ENCODE measurements at regions not wholly inside any gene's neighbourhood (a gene's known extent, or its start where the extent isn't known, plus 50 kb on each side); places are given as distances from the start of the nearest gene placed in this dataset.

DNA sequence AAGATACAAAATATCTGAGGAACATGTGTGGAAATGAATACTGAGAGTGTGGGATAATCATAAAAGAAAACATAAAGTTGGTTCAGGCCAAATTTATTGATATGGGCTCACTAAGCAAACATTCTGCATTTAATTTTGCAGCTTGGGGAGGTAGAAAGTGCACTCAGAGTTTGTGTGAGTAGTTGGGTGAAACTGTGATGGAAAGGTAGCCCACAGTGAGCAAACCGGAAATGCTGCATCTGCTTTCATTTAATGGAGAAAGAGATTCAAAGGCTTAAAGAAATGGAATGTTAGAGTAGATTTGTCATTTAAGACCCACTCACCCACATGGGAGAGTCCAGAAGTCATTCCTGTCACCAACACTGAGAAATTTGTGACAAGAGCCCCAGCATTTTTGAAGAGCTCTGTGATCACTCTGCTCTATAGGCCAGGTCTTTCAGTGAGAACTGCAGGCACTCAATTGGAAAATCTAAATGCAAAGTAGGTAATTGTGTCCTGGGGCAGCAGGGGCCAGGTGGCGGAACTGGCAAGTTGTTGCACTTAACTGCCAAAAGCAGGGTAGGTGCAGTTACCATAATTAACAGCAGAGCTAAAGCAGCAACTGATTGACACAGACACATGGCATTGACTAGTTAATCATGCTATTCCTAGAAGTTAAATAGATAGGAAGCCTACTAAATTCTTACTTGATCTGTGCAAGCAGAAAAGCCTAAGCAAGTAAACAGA is 1228.3 kb upstream of the PCDH20 start:
- peak; percentile 8 for DNase-seq (ENCODE audit: low spot score)

DNA sequence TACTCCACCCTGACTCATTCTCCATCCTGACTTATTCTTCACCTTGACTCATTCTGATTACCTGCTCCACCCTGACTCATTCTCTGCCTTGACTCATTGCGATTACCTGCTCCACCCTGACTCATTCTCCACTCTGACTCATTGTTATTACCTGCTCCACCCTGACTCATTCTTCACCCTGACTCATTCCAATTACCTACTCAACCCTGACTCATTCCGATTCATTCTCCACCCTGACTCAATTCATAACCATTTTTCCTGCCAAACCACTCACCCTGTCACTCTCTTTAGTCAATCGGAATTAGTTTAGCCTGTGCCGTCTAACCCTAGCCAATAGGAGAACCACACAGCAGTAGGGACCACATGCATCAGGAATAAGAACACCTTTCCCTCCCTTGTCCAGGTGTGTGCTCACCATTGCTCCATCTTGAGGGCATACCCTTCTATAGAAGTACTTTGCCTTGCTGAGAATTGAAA is 1227.4 kb upstream of the PCDH20 start:
- DNase-seq (ENCODE audit: low spot score), result no peak

DNA sequence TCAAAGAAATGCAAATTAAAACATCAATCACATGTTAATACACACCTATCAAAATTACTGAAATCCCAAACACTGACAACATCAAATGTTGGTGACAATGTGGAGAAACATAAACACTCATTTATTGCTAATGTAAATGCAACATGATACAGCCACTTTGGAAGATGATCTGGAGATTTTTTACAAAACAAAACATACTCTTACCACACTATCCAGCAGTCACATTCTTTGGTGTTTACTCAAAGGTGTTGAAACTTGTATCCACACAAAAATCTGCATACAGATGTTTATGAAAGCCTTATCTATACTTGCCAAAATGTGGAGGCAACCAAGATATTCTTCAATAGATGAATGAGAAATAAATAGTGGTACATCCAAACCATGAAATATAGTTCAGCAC is 1219.5 kb upstream of the PCDH20 start:
- DNase-seq (ENCODE audit: low spot score), result no peak

DNA sequence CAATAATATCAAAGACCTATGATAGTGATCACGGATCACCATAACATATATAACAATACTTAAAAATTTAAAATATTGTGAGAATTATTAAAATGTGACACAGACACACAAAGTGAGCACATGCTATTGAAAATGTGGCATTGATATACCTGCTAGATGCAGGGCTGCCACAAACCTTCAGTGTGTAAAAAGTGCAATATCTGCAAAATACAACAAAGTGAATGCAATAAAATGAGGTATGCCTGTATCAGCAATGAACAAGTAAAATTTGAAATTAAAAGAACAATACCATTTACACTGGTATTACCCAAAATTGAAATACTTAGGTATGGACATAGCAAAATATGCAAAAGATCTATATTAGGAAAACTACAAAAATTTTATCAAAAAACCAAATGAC is 1217.8 kb upstream of the PCDH20 start:
- no peak for DNase-seq (ENCODE audit: low spot score)

DNA sequence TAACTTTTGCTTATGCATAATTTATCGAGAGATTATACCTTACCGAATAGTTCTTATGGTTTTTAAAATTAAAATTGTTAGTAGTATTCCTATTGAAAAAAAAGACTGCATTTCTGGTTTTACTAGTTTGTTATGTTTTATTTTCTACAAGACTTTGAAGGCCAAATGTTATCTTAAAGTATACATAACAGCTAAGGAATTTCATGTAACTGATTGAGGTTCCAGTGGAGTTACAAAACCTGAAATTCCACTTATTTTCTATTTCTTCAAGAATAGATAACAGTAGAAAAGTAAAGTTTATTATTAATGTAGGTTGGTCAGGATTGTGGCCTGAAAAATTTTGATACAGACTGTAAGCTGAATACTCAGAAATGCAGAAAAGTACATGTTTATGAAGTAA is 1216.0 kb upstream of the PCDH20 start:
- no peak for DNase-seq (ENCODE audit: low spot score)

DNA sequence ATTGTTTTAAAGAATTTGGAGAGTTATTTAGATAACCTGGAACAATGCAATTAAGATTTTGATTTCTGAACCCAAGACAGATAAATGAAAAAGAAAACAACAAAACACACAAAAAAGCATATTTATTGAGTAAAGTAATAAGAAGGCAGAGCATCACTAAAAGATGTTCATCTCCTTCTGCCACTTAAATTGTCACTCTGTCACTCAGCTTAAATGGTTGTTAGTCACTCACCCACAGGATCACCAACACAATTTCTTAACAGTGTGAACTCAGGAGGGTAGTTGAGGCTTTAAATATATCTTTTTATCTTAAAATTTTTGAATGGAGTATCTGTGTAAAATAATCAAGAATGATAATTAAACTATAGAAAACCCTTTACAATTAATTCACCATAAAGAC is 1215.5 kb upstream of the PCDH20 start:
- no peak for DNase-seq (ENCODE audit: low spot score)

DNA sequence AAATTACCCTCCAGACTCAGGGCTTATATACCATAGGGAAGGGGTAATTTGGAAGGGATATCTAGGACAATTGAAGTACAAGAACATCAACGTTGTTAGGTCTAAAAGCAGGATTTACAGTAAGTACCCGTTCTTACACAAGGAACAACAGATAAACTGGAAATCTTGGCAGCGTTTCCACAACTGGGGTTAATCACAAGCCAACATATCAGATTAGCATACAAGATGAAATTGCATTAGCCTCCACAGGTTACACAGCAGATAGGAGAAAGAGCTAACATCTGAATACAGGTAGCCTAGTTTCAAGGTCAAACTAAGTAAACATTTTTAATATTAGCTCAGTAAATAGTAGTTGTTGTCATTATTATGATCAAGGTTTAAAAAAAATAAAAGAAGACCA is 1214.0 kb upstream of the PCDH20 start:
- DNase-seq (ENCODE audit: low spot score), result no peak

DNA sequence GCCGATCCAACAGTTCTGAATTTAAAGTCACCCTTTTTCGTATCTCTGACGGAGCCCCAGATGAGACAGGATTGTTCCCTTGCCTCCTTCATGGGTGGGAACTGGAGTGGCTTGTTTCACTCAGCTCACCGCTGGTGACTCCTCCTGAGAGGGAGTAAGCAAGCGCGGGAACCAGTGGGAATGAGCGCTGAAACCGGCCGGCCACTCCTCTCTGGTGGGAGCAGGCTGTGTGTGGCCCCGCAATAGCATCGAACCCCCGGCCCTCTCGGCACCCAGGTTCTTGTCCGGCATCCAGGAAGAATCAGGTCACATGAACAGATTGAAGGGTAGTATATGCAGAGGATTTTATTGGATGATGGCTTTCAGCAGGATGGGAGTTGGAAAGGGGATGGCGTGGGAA is 1211.6 kb upstream of the PCDH20 start:
- DNase-seq (ENCODE audit: low spot score), result no peak

DNA sequence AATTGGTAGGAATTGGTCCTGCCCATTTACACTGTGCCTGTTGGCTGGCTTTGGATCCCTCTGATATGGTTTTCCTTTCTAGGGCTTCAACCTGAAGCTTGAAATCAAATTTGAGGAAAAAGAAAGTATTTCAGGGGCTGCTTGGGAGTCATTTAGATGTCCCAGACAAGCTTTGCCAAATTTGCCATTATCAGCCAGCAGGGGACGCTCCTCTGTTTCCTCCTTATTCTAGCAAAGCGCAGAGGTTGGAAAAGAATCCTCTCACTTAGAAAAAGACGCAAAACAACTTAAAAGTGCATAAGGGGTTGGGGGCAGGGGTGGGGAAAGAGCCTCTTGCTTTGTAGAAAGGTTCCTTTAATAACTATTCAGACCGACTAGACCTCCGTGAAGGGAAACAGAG is 1211.1 kb upstream of the PCDH20 start:
- peak; percentile 6 for DNase-seq (ENCODE audit: low spot score)

DNA sequence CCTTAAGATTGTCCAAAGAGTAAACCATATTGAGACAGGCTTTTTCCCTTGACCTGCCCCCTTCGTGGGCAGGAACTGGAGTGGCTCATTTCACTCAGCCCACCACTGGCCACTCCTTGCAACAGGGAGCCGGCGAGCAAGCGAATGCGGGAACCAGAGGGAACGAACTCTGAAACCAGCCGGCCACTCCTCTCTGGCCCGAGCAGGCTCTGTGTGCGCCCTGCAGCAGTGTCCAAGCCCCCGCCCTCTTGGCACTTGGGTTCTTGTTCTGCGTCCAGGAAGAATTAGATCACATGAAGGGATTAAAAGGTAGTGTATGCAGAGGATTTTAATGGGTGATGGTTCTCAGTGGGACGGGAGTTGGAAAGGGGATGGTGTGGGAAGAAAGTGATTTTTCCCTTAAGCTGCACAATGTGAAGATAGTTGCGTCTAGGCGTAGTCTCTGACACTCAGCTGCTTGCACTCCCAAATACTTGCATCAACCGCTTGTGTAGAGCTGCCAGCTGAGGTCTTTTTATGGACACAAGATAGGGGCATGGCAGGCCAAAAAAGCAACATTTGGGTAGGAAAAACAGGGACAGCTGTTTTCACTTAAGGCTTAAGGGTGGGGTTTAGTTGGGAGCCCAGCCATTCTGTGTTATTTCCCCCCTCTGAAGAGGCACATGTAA is 1209.7 kb upstream of the PCDH20 start:
- no peak for DNase-seq (ENCODE audit: low spot score)

DNA sequence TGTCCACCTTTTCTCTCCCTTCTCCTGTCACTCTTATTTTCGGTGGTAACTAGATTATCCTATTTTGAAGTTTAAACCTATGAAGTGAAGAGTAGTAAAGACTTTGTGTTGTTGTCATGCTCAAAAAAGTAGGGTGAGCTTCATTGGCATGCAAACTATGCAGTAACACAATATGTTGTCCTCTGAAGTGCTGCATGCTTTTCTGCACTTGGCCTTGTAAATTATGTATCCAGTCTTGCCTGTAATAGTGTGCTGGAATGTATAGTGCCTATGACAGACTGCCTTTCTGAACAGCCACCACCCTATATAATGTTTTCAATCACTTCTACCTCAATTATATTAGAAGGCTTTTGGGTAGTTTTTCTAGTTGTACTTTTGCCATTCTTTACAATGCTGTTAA is 1198.2 kb upstream of the PCDH20 start:
- no peak for DNase-seq (ENCODE audit: low spot score)

DNA sequence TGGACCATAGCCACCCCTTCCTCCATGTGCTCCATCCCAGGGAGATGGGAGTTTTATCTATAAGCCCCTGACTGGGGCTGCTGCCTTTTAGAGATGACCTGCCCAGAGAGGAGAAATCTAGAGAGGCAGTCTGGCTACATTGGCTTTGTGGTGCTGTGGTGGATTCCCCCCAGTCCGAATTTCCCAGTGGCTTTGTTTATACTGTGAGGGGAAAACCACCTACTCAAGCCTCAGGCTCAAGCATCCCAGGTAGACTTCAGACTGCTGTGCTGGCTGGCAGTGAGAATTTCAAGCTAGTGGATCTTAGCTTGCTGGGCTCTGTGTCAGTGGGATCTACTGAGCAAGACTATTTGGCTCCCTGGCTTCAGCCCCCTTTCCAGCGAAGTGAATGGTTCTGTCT is 1195.7 kb upstream of the PCDH20 start:
- DNase-seq (ENCODE audit: low spot score), result no peak

DNA sequence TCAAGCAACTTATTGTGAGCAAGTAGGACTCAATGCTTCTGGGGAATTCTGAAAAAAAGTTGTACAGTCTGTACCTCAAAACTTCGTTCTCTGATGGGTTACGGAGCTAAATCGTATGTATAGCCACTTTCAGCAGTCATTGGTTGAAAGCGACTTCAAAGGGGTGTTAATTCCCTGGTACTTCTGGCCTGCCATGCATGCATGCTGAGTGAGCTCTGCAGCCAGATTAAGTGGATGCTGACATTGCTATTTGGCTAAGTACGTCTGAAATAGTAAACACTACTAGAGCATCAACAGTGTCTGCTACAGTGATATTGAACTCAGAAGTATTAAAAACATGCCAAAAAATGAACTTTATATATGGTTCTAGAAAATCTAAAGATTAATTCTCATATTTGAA is 1183.1 kb upstream of the PCDH20 start:
- DNase-seq (ENCODE audit: low spot score), result no peak

DNA sequence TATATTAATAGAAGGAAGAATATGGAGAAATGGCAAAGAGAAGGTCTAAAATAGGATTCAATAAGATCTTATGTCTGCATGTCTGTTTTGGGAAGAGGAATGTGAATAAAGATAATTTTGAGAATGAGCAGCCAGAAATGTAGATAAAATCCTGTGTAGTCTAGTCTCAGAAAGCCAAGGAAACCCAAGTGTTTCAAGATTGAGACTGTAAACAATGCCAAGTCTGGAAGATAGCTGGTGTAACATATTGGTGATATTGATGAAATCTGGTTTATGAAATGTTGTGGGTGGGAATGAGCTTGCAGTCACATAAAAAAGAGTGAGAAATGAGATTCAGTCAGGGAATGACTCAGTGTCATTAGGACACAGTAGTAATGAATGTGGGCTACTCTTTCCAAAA is 1180.3 kb upstream of the PCDH20 start:
- DNase-seq (ENCODE audit: low spot score), result no peak

DNA sequence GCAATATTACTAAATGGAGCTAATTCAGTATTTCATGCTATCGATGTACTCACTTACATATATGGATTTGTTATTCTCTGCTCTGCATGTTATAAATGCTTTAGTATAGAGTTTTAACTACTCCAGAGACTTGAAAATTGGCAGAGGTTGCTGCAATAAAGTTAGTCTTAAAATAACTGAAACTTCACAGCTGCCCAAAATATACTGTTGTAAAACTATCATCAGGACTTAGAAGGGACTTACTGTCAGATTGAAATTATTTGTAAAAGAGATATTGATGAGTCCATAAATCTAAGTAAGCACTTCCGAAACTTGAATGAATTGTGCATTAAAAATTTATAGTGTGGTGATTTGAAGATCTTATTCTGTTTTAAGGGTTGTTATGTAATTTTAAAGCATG is 1178.2 kb upstream of the PCDH20 start:
- DNase-seq (ENCODE audit: low spot score), result no peak

DNA sequence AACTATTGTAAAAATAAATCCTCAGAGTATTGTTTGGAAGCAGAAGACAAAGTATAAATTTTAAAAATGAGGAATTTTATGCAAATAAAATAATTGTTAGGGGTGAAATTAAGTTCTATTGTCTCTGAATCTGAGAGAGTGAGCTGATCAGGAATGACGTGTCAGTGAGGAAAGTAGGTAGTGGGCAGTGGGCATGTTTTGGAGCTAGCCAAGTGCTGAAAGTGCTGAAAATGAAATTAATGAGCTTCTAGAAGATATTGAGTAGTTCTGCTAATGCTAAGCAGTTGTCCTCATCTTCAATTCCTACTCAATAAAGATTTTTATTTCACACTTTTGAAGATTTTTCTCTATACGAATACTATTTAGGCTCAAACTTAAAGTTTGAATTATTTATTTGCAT is 1167.8 kb upstream of the PCDH20 start:
- no peak for DNase-seq (ENCODE audit: low spot score)

DNA sequence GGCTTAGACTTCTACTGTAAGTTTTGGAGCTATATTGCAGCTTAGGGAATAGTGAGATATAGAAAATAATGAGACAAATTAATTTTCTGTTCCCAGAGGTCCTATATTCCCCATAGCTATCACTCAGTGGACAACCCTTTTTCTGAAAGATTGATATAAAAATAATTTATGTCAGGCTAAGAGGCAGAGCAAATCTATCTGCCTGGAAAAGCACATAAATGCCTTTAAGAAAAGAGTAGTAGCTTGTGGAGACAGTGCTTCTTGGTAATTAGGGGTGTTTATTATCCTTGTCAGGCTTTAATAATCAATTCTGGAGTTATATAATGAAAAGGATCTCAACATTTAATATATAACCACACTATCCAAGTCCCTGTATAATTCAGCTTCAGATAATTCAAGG is 1162.8 kb upstream of the PCDH20 start:
- DNase-seq (ENCODE audit: low spot score), result no peak

DNA sequence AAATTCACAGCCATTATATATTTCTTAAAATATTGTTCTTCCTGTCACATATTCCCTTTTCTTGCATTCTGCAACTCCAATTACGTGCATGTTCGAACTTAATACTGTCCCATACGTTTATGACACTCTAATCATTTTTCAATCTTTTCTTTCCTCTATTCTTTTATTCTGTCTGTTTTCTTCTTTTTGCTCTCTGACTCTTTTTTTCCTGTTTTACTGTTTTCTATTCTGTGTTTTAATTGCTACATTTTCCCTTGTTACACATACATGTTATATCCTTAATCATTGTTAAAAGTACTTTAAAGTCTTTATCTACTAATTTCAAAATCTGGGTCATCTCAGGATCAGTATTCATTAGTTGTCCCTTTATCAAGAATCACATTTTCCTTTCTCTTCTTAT is 1149.1 kb upstream of the PCDH20 start:
- DNase-seq (ENCODE audit: low spot score), result no peak

DNA sequence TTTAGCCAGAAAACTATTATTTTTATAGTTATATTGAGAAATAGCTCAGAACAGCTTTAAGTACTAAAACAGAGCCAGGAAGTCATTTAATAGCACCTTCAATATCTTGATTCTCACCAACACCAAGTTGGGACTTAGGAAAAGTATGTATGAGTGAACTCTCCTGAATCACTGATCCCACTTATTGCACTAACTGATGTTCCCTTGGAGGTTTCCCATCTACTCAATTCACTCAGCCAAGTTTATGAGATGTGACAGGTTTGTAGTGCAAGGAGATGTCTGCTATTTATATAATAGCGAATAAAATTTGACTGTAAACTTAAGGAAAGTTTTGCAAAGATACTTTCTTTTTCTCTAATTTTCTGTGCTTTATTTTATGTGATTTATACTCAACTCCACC is 1147.6 kb upstream of the PCDH20 start:
- DNase-seq (ENCODE audit: low spot score), result no peak

DNA sequence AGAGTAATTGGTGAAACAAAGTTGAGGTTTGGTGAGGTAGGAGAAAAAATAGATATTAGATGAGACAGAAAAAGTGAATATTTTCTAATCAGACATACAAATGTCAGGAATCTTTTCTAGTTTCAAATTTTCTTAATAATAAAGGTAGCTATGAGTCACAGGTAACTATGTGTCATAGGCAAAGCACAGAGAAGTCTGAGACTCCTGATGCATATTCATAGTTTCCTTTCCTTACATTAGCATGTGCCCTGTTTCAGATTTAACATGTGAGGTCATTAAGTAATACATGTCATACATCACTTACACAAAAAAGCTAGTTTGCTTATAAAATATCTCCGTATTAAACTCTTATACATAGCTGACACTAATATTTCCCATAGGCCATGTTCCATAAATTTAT is 1141.3 kb upstream of the PCDH20 start:
- no peak for DNase-seq (ENCODE audit: low spot score)

DNA sequence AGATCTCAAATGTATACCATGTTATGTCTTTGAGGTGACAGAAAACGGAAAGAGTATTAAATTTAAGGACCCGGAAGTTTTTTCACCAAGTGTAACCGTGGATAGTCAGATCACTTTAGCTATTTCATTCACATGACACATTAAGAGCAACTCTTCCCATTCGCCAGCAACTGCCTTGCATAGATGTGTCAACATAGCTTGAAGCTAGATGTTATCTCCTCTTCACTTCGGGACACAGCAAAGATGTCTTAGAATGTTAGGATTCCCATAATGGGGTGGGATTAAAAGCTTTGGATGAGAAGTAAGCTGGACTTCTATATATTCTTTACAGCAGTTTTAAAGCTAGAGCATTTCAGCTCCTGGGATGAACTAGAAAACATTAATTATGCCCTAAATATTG is 1135.9 kb upstream of the PCDH20 start:
- no peak for DNase-seq (ENCODE audit: low spot score)

DNA sequence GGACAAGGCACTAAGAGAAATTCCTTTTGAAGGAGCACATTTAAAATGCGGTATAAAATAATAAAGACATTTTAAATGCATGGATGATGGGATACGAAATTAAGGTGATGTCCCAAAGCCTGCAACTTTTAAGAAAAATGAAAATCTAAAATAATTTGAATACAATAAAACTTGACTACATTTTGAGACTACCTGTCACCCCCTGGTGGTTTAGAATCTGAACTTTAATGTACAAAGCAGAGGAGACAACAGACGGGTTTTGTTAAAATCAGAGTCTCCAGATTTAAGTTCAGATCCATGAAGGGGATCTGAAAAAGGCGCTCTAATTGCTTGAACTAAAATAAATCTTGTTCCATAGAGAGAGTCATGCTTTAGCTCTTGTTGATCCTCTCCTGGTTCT is 1129.3 kb upstream of the PCDH20 start:
- DNase-seq (ENCODE audit: low spot score), result no peak

DNA sequence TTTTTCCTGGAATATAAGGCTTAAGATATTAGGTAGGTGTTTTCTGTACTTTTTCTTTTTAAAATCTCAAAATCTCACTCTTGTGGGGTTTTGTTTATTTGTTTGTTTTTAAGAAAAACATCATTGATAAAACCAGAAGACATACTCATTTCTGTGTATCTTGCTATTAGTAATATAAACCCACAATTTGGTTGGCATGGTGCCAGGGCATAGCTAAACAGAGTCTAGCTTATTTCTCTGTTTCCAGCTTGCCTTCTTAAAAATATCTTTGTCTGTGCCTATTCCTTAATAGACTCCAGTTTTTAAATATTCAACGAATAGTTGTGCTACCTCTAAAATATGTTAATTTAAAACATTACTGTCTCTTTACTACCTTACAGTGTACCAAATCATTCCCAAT is 1121.9 kb upstream of the PCDH20 start:
- DNase-seq (ENCODE audit: low spot score), result no peak

DNA sequence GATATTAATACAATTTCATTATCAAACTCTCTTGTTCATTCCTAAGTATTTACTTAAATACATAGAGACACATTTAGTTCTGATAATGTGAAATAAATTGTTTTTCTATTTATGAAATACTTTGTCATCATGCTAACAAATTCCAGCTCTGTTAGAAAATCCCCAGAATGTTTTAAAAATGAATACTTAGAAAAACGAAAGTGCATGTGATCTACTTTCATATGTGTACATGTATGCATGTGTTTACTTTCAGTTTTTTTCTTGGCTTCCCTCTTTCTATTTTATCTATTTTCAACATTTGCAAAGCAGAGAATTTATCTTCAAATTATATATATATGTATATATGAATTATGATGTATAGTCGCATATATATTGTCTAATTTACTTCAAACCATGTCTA is 1110.0 kb upstream of the PCDH20 start:
- DNase-seq (ENCODE audit: low spot score), result no peak
